Stimulated activated CD4-positive, alpha-beta T cell treated with anti-CD3 and anti-CD28 coated beads, Interleukin-12 subunit alpha, Interleukin-12 subunit beta, amount 100 ng/mL, for 48 hours (primary cell): ENCODE measurements at regions not wholly inside any gene's neighbourhood (a gene's known extent, or its start where the extent isn't known, plus 50 kb on each side); places are given as distances from the start of the nearest gene placed in this dataset.
"Not testable (repeated sequence)": the region's sequence is repeated elsewhere in the genome, so short reads cannot be mapped to it uniquely, and the experiment has no call there.

Experiments
- DNase-seq, 3 donors: peaks; one replicate each; pipeline ENCODE4 v3.0.0-alpha.2; 2020; ENCODE audit warnings: low read depth in 2 of 3, low spot score in 1 of 3

GRCh38 chr9:67142392-67143107, 150.2 kb upstream of the SPATA31A3 start:
- not testable (repeated sequence) for DNase-seq

- DNase-seq, result not testable (repeated sequence)
Observed at GRCh38 chr9:67136376-67136775, 144.0 kb upstream of the SPATA31A3 start.

GRCh38 chr9:67133124-67133523, 140.8 kb upstream of the SPATA31A3 start:
- DNase-seq, result not testable (repeated sequence)

- DNase-seq, result not testable (repeated sequence)
Observed at GRCh38 chr9:67116761-67117160, 124.4 kb upstream of the SPATA31A3 start.

GRCh38 chr9:67112148-67112547, 119.8 kb upstream of the SPATA31A3 start:
- not testable (repeated sequence) for DNase-seq

- not testable (repeated sequence) for DNase-seq
Observed at GRCh38 chr9:67111733-67112132, 119.4 kb upstream of the SPATA31A3 start.

- not testable (repeated sequence) for DNase-seq
Observed at GRCh38 chr9:67109859-67110258, 117.5 kb upstream of the SPATA31A3 start.

GRCh38 chr9:67106659-67107058, 114.3 kb upstream of the SPATA31A3 start:
- not testable (repeated sequence) for DNase-seq

GRCh38 chr9:67102506-67103276, 110.3 kb upstream of the SPATA31A3 start:
- DNase-seq, result not testable (repeated sequence)

GRCh38 chr9:67091104-67091503, 98.8 kb upstream of the SPATA31A3 start:
- not testable (repeated sequence) for DNase-seq

GRCh38 chr9:67086862-67087261, 94.5 kb upstream of the SPATA31A3 start:
- DNase-seq, result not testable (repeated sequence)

- DNase-seq, result not testable (repeated sequence)
Observed at GRCh38 chr9:67066140-67066539, 73.8 kb upstream of the SPATA31A3 start.

- DNase-seq, result peak in 1 of 3 donors; percentile 1
Observed at GRCh38 chr9:67058898-67059715, 66.8 kb upstream of the SPATA31A3 start.
